Suprapubic skin (tissue), 4 donors: ENCODE measurements at regions not wholly inside any gene's neighbourhood (a gene's known extent, or its start where the extent isn't known, plus 50 kb on each side); places are given as distances from the start of the nearest gene placed in this dataset.

Experiments used
- DNase-seq, 2 donors: peaks; one replicate each; pipeline ENCODE4 v3.0.0-alpha.2; 2019; ENCODE audit warnings: low spot score in 2 of 2
- H3K27ac ChIP-seq: fragments of 200-600 bp; sonication (generic); one replicate; pipeline ENCODE4 v1.5.1; 2019
- H3K27me3 ChIP-seq: fragments of 200-600 bp; sonication (generic); one replicate; pipeline ENCODE4 v1.5.1; 2019
- H3K36me3 ChIP-seq: fragments of 200-600 bp; sonication (generic); one replicate; pipeline ENCODE4 v1.5.1; 2019
- H3K4me1 ChIP-seq: fragments of 200-600 bp; sonication (generic); one replicate; pipeline ENCODE4 v1.5.1; 2019
- H3K4me3 ChIP-seq: fragments of 200-600 bp; sonication (generic); one replicate; pipeline ENCODE4 v1.5.1; 2019; ENCODE audit warnings: mild to moderate bottlenecking
- H3K9me3 ChIP-seq: fragments of 200-600 bp; sonication (generic); one replicate; pipeline ENCODE4 v1.5.1; 2019
- CTCF ChIP-seq, 2 donors: fragments of 200-600 bp in 1 of 2; fragments of 450-650 bp in 1 of 2; sonication (generic) in 1 of 2; IDR thresholded peaks; one replicate each; pipeline ENCODE4 v1.5.1; 2016 to 2019; ENCODE audit warnings: antibody characterized with exemption in 2 of 2, mild to moderate bottlenecking in 1 of 2, moderate library complexity in 1 of 2
- EP300 ChIP-seq: sonication (generic); formaldehyde crosslinking; IDR thresholded peaks from one replicate; pipeline ENCODE4 v1.6.1; 2017; ENCODE audit warnings: antibody characterized with exemption
- POLR2A ChIP-seq, 2 donors: fragments of 450-650 bp; IDR thresholded peaks; one replicate each; pipeline ENCODE4 v1.6.1; 2017; ENCODE audit warnings: antibody characterized with exemption in 2 of 2, mild to moderate bottlenecking in 2 of 2, moderate library complexity in 2 of 2
- POLR2AphosphoS5 ChIP-seq, 3 donors: sonication (generic); formaldehyde crosslinking; IDR thresholded peaks; one replicate each; pipeline ENCODE4 v1.6.1; 2017; ENCODE audit warnings: antibody characterized with exemption in 3 of 3
- WGBS: methylation state at CpG from one replicate; pipeline ENCODE4 v1.1.5; 2018; 5-methylcytosine and 5-hydroxymethylcytosine counted together

- 82% methylated on average over 12 of the region's 12 CpGs for WGBS
- Histone ChIP-seq H3K9me3 (no peaks in the 10 kb centered on the region), H3K27me3 (no peaks in the 10 kb centered on the region), H3K4me1 (peaks cover 37% of the 10 kb centered on the region), H3K27ac (no peak overlapping the region), H3K36me3 (no peaks in the 10 kb centered on the region), H3K4me3 (no peak overlapping the region)
- no peak for DNase-seq
- TF ChIP-seq POLR2AphosphoS5 (IDR thresholded peaks at IDR 0.05) (no peak), CTCF (IDR thresholded peaks at IDR 0.05) (no peak), POLR2A (IDR thresholded peaks at IDR 0.05) (no peak), EP300 (no peak)
Observed at GRCh38 chr9:549455-549997, 292.0 kb upstream of the DMRT1 start.

- H3K9me3 ChIP-seq: no peaks in the 10 kb centered on the region
- H3K27me3 ChIP-seq: no peaks in the 10 kb centered on the region
- no peak overlapping the region for H3K4me3 ChIP-seq
- no peaks in the 10 kb centered on the region for H3K36me3 ChIP-seq
- peaks cover 34% of the 10 kb centered on the region for H3K4me1 ChIP-seq
- WGBS: 82% methylated on average over 8 of the region's 8 CpGs
- no peak overlapping the region for H3K27ac ChIP-seq
- no peak for TF ChIP-seq CTCF (IDR thresholded peaks at IDR 0.05)
- TF ChIP-seq POLR2AphosphoS5 (IDR thresholded peaks at IDR 0.05): no peak
- no peak for TF ChIP-seq EP300
- TF ChIP-seq POLR2A (IDR thresholded peaks at IDR 0.05): no peak
- DNase-seq: no peak
Observed at GRCh38 chr9:550333-550732, 291.2 kb upstream of the DMRT1 start.

- WGBS: 66% methylated on average over 12 of the region's 12 CpGs
- no peak for TF ChIP-seq POLR2A (IDR thresholded peaks at IDR 0.05)
- TF ChIP-seq CTCF (IDR thresholded peaks at IDR 0.05): no peak
- TF ChIP-seq EP300: no peak
- TF ChIP-seq POLR2AphosphoS5 (IDR thresholded peaks at IDR 0.05): no peak
- Histone ChIP-seq H3K36me3 (no peaks in the 10 kb centered on the region), H3K27ac (no peak overlapping the region), H3K4me1 (peaks cover 21% of the 10 kb centered on the region), H3K4me3 (no peak overlapping the region), H3K9me3 (no peaks in the 10 kb centered on the region), H3K27me3 (no peaks in the 10 kb centered on the region)
- no peak for DNase-seq
Observed at GRCh38 chr9:551986-552929, 289.2 kb upstream of the DMRT1 start.

- 53% methylated on average over 4 of the region's 4 CpGs for WGBS
- TF ChIP-seq POLR2A (IDR thresholded peaks at IDR 0.05) (no peak), EP300 (no peak), POLR2AphosphoS5 (IDR thresholded peaks at IDR 0.05) (no peak), CTCF (IDR thresholded peaks at IDR 0.05) (no peak)
- Histone ChIP-seq H3K9me3 (no peaks in the 10 kb centered on the region), H3K27me3 (no peaks in the 10 kb centered on the region), H3K36me3 (no peaks in the 10 kb centered on the region), H3K27ac (no peak overlapping the region), H3K4me1 (peaks cover 24% of the 10 kb centered on the region), H3K4me3 (no peak overlapping the region)
- no peak for DNase-seq
Observed at GRCh38 chr9:555493-555892, 286.0 kb upstream of the DMRT1 start.

- WGBS: 57% methylated on average over 3 of the region's 3 CpGs
- H3K27ac ChIP-seq: no peak overlapping the region
- H3K4me1 ChIP-seq: peaks cover 30% of the 10 kb centered on the region
- no peaks in the 10 kb centered on the region for H3K27me3 ChIP-seq
- H3K9me3 ChIP-seq: no peaks in the 10 kb centered on the region
- TF ChIP-seq POLR2A (IDR thresholded peaks at IDR 0.05) (no peak), EP300 (no peak), POLR2AphosphoS5 (IDR thresholded peaks at IDR 0.05) (no peak), CTCF (IDR thresholded peaks at IDR 0.05) (no peak)
- H3K36me3 ChIP-seq: no peaks in the 10 kb centered on the region
- no peak overlapping the region for H3K4me3 ChIP-seq
- DNase-seq: no peak
Observed at GRCh38 chr9:556199-556598, 285.3 kb upstream of the DMRT1 start.
